B cell (primary cell): ENCODE measurements at regions not wholly inside any gene's neighbourhood (a gene's known extent, or its start where the extent isn't known, plus 50 kb on each side); places are given as distances from the start of the nearest gene placed in this dataset.

Source experiments
- EZH2 ChIP-seq: IDR thresholded peaks from 2 replicates; pipeline ENCODE4 v1.6.1; 2012; ENCODE audit warnings: borderline replicate concordance, low read depth, mild to moderate bottlenecking, moderate library complexity, low read length; ENCODE audit not compliant: insufficient read depth, poor library complexity, severe bottlenecking
- TF ChIP-seq, protein P1 (sequence below): fragments of 200-600 bp; IDR thresholded peaks from one replicate; pipeline ENCODE4 v1.8.0; 2022; ENCODE audit warnings: antibody characterized with exemption, mild to moderate bottlenecking

DNA sequence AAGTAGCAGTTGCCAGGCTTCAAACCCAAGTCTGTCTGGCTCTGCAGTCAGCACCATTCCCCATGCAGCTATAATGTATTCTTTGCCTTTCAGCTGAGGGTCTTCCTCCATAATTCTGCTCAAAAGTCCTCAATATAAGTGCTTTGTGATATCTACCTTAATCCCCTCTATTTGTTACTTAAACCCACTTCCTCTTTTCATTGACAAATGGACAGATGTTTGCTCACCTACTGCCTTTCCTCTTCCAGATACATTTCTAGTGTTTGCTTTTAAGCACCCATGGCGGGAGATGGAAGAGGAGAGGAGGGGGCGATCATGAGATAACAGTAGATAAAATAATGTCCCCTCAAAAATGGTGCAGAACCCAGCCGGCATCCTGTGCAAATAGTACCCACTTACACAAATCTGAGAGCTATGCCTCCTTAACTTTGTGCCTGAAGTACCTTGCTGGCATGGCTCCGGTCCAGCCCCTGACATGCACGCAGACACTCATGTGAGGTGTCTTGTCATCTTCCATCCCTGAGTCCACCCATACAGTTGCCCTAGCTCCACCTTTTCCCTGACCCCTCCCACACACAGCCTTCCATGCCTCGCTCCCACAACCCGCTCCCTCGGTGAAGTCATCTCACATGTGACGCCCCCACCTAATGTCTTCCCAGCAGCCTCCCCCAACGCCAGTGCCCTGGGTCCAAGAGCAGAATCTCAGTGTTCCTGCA lies 109.6 kb downstream of the TRIM29 start:
- no peak for TF ChIP-seq EZH2
- TF ChIP-seq, protein P1, sequence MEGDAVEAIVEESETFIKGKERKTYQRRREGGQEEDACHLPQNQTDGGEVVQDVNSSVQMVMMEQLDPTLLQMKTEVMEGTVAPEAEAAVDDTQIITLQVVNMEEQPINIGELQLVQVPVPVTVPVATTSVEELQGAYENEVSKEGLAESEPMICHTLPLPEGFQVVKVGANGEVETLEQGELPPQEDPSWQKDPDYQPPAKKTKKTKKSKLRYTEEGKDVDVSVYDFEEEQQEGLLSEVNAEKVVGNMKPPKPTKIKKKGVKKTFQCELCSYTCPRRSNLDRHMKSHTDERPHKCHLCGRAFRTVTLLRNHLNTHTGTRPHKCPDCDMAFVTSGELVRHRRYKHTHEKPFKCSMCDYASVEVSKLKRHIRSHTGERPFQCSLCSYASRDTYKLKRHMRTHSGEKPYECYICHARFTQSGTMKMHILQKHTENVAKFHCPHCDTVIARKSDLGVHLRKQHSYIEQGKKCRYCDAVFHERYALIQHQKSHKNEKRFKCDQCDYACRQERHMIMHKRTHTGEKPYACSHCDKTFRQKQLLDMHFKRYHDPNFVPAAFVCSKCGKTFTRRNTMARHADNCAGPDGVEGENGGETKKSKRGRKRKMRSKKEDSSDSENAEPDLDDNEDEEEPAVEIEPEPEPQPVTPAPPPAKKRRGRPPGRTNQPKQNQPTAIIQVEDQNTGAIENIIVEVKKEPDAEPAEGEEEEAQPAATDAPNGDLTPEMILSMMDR, result no peak
